ENCODE measurements at regions not wholly inside any gene's neighbourhood (a gene's known extent, or its start where the extent isn't known, plus 50 kb on each side); places are given as distances from the start of the nearest gene placed in this dataset.

DNA sequence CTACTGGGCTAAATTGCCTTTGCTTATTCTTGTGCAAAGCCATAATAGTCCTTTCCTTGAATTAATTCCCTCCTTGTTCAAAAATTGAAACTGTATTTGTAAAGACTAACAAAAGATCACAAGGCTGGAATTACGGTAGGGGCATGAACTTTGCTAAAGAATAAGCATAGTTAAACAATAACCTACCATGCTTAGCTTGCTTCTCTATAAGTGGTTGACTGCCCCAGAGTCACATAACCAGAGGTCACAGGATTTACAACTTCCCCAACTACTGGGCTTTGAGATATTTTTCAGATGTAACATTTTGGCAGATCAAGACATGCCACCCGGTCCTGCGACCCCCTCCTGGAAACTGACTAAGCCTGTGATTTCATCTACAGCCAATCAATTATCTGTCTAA is 181.4 kb downstream of the GPAM start:
- CTCF ChIA-PET, result no interaction called here
- Mint-ChIP-seq H3K4me1 (peaks cover 36% of the 10 kb centered on the region), H3K27me3 (ENCODE audit: low read depth) (0 out of 2 replicates have a peak, but pooled peaks cover 7% of the 10 kb centered on the region), H3K36me3 (0 out of 2 replicates have a peak, but pooled peaks cover 3% of the 10 kb centered on the region), H3K27ac (no peak overlapping the region), H3K4me3 (no peak overlapping the region), H3K9me3 (peaks cover 6% of the 10 kb centered on the region; the same call in 1 of the 2 replicates)
- TF ChIP-seq NFYB (CRISPR knock-in tag; conservative IDR thresholded peaks at IDR 0.05; ENCODE audit: low read depth) (no peak), USF2 (CRISPR knock-in tag; IDR thresholded peaks at IDR 0.05) (no peak), ZNF425 (CRISPR knock-in tag; conservative IDR thresholded peaks at IDR 0.05) (no peak), PRRX2 (CRISPR knock-in tag; IDR thresholded peaks at IDR 0.05) (no peak), STAT6 (CRISPR knock-in tag; conservative IDR thresholded peaks at IDR 0.05; ENCODE audit: low read depth) (no peak), ZNF532 (CRISPR knock-in tag; IDR thresholded peaks at IDR 0.05; ENCODE audit: borderline replicate concordance) (no peak), HMGA2 (CRISPR knock-in tag; IDR thresholded peaks at IDR 0.05) (no peak), ATF3 (CRISPR knock-in tag; conservative IDR thresholded peaks at IDR 0.05) (no peak), SP1 (CRISPR knock-in tag; conservative IDR thresholded peaks at IDR 0.05) (no peak), ZNF317 (CRISPR knock-in tag; IDR thresholded peaks at IDR 0.05; ENCODE audit: borderline replicate concordance, low read depth) (no peak), GABPB1 (CRISPR knock-in tag; IDR thresholded peaks at IDR 0.05) (no peak), CREB1 (CRISPR knock-in tag; IDR thresholded peaks at IDR 0.05) (no peak), ZNF138 (CRISPR knock-in tag; conservative IDR thresholded peaks at IDR 0.05) (no peak), ZNF423 (CRISPR knock-in tag; IDR thresholded peaks at IDR 0.05) (no peak), ZNF121 (CRISPR knock-in tag; IDR thresholded peaks at IDR 0.05) (no peak), ZNF219 (CRISPR knock-in tag; IDR thresholded peaks at IDR 0.05; ENCODE audit: borderline replicate concordance) (no peak)
- TF ChIP-seq, protein P1, sequence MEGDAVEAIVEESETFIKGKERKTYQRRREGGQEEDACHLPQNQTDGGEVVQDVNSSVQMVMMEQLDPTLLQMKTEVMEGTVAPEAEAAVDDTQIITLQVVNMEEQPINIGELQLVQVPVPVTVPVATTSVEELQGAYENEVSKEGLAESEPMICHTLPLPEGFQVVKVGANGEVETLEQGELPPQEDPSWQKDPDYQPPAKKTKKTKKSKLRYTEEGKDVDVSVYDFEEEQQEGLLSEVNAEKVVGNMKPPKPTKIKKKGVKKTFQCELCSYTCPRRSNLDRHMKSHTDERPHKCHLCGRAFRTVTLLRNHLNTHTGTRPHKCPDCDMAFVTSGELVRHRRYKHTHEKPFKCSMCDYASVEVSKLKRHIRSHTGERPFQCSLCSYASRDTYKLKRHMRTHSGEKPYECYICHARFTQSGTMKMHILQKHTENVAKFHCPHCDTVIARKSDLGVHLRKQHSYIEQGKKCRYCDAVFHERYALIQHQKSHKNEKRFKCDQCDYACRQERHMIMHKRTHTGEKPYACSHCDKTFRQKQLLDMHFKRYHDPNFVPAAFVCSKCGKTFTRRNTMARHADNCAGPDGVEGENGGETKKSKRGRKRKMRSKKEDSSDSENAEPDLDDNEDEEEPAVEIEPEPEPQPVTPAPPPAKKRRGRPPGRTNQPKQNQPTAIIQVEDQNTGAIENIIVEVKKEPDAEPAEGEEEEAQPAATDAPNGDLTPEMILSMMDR (IDR thresholded peaks at IDR 0.05), result no peak
- TF ChIP-seq, protein P2, sequence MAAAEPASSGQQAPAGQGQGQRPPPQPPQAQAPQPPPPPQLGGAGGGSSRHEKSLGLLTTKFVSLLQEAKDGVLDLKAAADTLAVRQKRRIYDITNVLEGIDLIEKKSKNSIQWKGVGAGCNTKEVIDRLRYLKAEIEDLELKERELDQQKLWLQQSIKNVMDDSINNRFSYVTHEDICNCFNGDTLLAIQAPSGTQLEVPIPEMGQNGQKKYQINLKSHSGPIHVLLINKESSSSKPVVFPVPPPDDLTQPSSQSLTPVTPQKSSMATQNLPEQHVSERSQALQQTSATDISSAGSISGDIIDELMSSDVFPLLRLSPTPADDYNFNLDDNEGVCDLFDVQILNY (CRISPR knock-in tag; IDR thresholded peaks at IDR 0.05), result no peak
- TF ChIP-seq, protein P3, sequence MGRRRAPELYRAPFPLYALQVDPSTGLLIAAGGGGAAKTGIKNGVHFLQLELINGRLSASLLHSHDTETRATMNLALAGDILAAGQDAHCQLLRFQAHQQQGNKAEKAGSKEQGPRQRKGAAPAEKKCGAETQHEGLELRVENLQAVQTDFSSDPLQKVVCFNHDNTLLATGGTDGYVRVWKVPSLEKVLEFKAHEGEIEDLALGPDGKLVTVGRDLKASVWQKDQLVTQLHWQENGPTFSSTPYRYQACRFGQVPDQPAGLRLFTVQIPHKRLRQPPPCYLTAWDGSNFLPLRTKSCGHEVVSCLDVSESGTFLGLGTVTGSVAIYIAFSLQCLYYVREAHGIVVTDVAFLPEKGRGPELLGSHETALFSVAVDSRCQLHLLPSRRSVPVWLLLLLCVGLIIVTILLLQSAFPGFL (CRISPR knock-in tag; IDR thresholded peaks at IDR 0.05; ENCODE audit: borderline replicate concordance), result no peak
- no peak for ATAC-seq
- POLR2A ChIA-PET, result no interaction called here
- DNase-seq (ENCODE audit: low spot score), result no peak

Measured in WTC11 (cell line).